Liver (tissue), 8 donors: ENCODE measurements at regions not wholly inside any gene's neighbourhood (a gene's known extent, or its start where the extent isn't known, plus 50 kb on each side); places are given as distances from the start of the nearest gene placed in this dataset.

Experiments
- DNase-seq: peaks from one replicate; pipeline ENCODE4 v3.0.0-alpha.2; 2017; ENCODE audit warnings: low spot score
- H3K27ac ChIP-seq, 2 donors: one replicate each; pipeline ENCODE4 v1.7.0; 2013; ENCODE audit warnings: inconsistent platforms in 2 of 2, low read length in 2 of 2, control low read depth in 1 of 2, low read depth in 1 of 2, mild to moderate bottlenecking in 1 of 2
- H3K27me3 ChIP-seq, 4 donors: one replicate each; pipeline versions ENCODE4 v1.6.1 to v1.7.0; 2013; ENCODE audit warnings: low read length in 3 of 4, inconsistent platforms in 1 of 4, mild to moderate bottlenecking in 1 of 4, moderate library complexity in 1 of 4; ENCODE audit not compliant: control insufficient read depth in 4 of 4, insufficient read depth in 4 of 4
- H3K36me3 ChIP-seq, 4 donors: one replicate each; pipeline versions ENCODE4 v1.6.1 to v1.7.0; 2013; ENCODE audit warnings: low read length in 3 of 4, mild to moderate bottlenecking in 3 of 4, low read depth in 1 of 4, moderate library complexity in 1 of 4; ENCODE audit not compliant: control insufficient read depth in 4 of 4, insufficient read depth in 3 of 4
- H3K4me1 ChIP-seq, 4 donors: one replicate each; pipeline versions ENCODE4 v1.6.1 to v1.7.0; 2013; ENCODE audit warnings: low read length in 3 of 4, mild to moderate bottlenecking in 3 of 4, moderate library complexity in 1 of 4; ENCODE audit not compliant: control insufficient read depth in 4 of 4, insufficient read depth in 4 of 4
- H3K4me3 ChIP-seq, 3 donors: one replicate each; pipeline versions ENCODE4 v1.6.1 to v1.7.0; 2013; ENCODE audit warnings: low read length in 3 of 3, control low read depth in 1 of 3, low read depth in 1 of 3, mild to moderate bottlenecking in 1 of 3
- H3K9ac ChIP-seq, 2 donors: one replicate each; pipeline ENCODE4 v1.7.0; 2013; ENCODE audit warnings: low read length in 2 of 2, mild to moderate bottlenecking in 2 of 2, moderate library complexity in 2 of 2, control low read depth in 1 of 2, low read depth in 1 of 2
- H3K9me3 ChIP-seq, 4 donors: one replicate each; pipeline versions ENCODE4 v1.6.1 to v1.7.0; 2013; ENCODE audit warnings: low read length in 3 of 4; ENCODE audit not compliant: control insufficient read depth in 4 of 4
- EGR1 ChIP-seq, 2 donors: IDR thresholded peaks; 2 replicates each; pipeline ENCODE4 v1.6.1; 2016 to 2018; ENCODE audit warnings: antibody characterized with exemption in 2 of 2, low read depth in 2 of 2
- FOXA1 ChIP-seq: IDR thresholded peaks from 2 replicates; pipeline ENCODE4 v1.6.1; 2016; ENCODE audit warnings: antibody characterized with exemption
- FOXA2 ChIP-seq: IDR thresholded peaks from 2 replicates; pipeline ENCODE4 v1.6.1; 2016; ENCODE audit warnings: antibody characterized with exemption
- GABPA ChIP-seq, 2 donors: IDR thresholded peaks in 1 of 2; conservative IDR thresholded peaks in 1 of 2; 2 replicates each; pipeline ENCODE4 v1.6.1; 2016; ENCODE audit warnings: antibody characterized with exemption in 2 of 2, mild to moderate bottlenecking in 1 of 2, moderate library complexity in 1 of 2
- HNF4A ChIP-seq, 2 donors: conservative IDR thresholded peaks; 2 replicates each; pipeline ENCODE4 v1.6.1; 2016; ENCODE audit warnings: antibody characterized with exemption in 2 of 2, mild to moderate bottlenecking in 2 of 2
- HNF4G ChIP-seq: IDR thresholded peaks from 2 replicates; pipeline ENCODE4 v1.6.1; 2016; ENCODE audit warnings: antibody characterized with exemption
- JUND ChIP-seq, 2 donors: IDR thresholded peaks; 2 replicates each; pipeline ENCODE4 v1.6.1; 2016; ENCODE audit warnings: antibody characterized with exemption in 2 of 2
- NR2F2 ChIP-seq: IDR thresholded peaks from 2 replicates; pipeline ENCODE4 v1.6.1; 2016; ENCODE audit warnings: antibody characterized with exemption
- RAD21 ChIP-seq, 2 donors: IDR thresholded peaks; 2 replicates each; pipeline ENCODE4 v1.6.1; 2016; ENCODE audit warnings: antibody characterized with exemption in 2 of 2, mild to moderate bottlenecking in 2 of 2
- REST ChIP-seq: IDR thresholded peaks from 2 replicates; pipeline ENCODE4 v1.6.1; 2016; ENCODE audit warnings: antibody characterized with exemption, mild to moderate bottlenecking
- RXRA ChIP-seq, 2 donors: IDR thresholded peaks; 2 replicates each; pipeline ENCODE4 v1.6.1; 2017 to 2018; ENCODE audit warnings: antibody characterized with exemption in 2 of 2, mild to moderate bottlenecking in 1 of 2
- SP1 ChIP-seq: IDR thresholded peaks from 2 replicates; pipeline ENCODE4 v1.6.1; 2018; ENCODE audit warnings: antibody characterized with exemption, mild to moderate bottlenecking
- TAF1 ChIP-seq: conservative IDR thresholded peaks from 2 replicates; pipeline ENCODE4 v1.6.1; 2016; ENCODE audit warnings: antibody characterized with exemption, mild to moderate bottlenecking
- YY1 ChIP-seq: IDR thresholded peaks from 2 replicates; pipeline ENCODE4 v1.6.1; 2016; ENCODE audit warnings: antibody characterized with exemption, mild to moderate bottlenecking
- ZBTB33 ChIP-seq: IDR thresholded peaks from 2 replicates; pipeline ENCODE4 v1.6.1; 2016; ENCODE audit warnings: antibody characterized with exemption
- WGBS: extraction: QIAGEN DNeasy Blood & Tissue Kit; methylation state at CpG from one replicate; pipeline ENCODE4 v1.1.7; 2013; 5-methylcytosine and 5-hydroxymethylcytosine counted together
- TF ChIP-seq, protein P1 (sequence below): IDR thresholded peaks from 2 replicates; pipeline ENCODE4 v1.6.1; 2016; ENCODE audit warnings: antibody characterized with exemption
- TF ChIP-seq, protein P2 (sequence below): IDR thresholded peaks from 2 replicates; pipeline ENCODE4 v1.6.1; 2016; ENCODE audit warnings: antibody characterized with exemption
- TF ChIP-seq, protein P3 (sequence below): fragments of 150-350 bp; IDR thresholded peaks from 2 replicates; pipeline ENCODE4 v1.5.1; 2017; ENCODE audit warnings: improper control_type of control experiment, low read depth, low read length; ENCODE audit not compliant: missing input control
- donor health status: healthy.
- donor health status: healthy.
- donor health status: healthy.
- donor health status: healthy.
- donor health status: healthy.

DNA sequence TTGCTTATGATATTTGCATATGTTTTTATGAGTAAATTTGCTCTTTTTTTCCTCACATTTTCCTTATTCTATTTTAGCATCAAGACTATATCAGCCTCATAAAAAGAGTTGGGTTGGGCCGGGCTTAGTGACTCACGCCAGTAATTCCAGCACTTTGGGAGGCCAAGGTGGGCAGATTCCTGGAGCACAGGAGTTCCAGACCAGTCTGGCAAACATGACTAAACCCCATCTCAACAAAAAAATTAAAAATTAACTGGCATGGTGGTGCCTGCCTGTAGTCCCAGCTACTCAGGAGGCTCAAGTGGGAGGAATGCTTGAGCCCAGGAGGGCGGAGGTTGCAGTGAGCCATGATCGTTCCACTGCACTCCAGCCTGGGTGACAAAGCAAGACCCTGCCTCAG is 148.8 kb upstream of the ANO5 start:
- H3K4me3 ChIP-seq = no peak overlapping the region
- no peaks in the 10 kb centered on the region for H3K4me1 ChIP-seq
- H3K36me3 ChIP-seq = no peaks in the 10 kb centered on the region
- WGBS = 86% methylated on average over 4 of the region's 4 CpGs
- H3K27ac ChIP-seq = no peak overlapping the region
- no peaks in the 10 kb centered on the region for H3K9me3 ChIP-seq
- no peak for DNase-seq
- TF ChIP-seq, protein P1, sequence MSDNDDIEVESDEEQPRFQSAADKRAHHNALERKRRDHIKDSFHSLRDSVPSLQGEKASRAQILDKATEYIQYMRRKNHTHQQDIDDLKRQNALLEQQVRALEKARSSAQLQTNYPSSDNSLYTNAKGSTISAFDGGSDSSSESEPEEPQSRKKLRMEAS = no peak
- TF ChIP-seq SP1 (no peak), ZBTB33 (no peak), RXRA (IDR thresholded peaks at IDR 0.05) (no peak), FOXA1 (no peak), EGR1 (IDR thresholded peaks at IDR 0.05; ENCODE audit: low read depth in 2 of 2) (no peak), JUND (IDR thresholded peaks at IDR 0.05) (no peak), NR2F2 (no peak), RAD21 (IDR thresholded peaks at IDR 0.05) (no peak), REST (no peak), YY1 (no peak), HNF4G (no peak), TAF1 (no peak), HNF4A (conservative IDR thresholded peaks at IDR 0.05) (no peak), GABPA (IDR thresholded peaks at IDR 0.05 in 1 of 2, conservative IDR thresholded peaks at IDR 0.05 in 1 of 2) (no peak), FOXA2 (no peak)
- TF ChIP-seq, protein P2, sequence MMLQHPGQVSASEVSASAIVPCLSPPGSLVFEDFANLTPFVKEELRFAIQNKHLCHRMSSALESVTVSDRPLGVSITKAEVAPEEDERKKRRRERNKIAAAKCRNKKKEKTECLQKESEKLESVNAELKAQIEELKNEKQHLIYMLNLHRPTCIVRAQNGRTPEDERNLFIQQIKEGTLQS = no peak
- TF ChIP-seq, protein P3, sequence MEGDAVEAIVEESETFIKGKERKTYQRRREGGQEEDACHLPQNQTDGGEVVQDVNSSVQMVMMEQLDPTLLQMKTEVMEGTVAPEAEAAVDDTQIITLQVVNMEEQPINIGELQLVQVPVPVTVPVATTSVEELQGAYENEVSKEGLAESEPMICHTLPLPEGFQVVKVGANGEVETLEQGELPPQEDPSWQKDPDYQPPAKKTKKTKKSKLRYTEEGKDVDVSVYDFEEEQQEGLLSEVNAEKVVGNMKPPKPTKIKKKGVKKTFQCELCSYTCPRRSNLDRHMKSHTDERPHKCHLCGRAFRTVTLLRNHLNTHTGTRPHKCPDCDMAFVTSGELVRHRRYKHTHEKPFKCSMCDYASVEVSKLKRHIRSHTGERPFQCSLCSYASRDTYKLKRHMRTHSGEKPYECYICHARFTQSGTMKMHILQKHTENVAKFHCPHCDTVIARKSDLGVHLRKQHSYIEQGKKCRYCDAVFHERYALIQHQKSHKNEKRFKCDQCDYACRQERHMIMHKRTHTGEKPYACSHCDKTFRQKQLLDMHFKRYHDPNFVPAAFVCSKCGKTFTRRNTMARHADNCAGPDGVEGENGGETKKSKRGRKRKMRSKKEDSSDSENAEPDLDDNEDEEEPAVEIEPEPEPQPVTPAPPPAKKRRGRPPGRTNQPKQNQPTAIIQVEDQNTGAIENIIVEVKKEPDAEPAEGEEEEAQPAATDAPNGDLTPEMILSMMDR = no peak
- no peak overlapping the region for H3K9ac ChIP-seq
- H3K27me3 ChIP-seq = no peaks in the 10 kb centered on the region

GRCh38 chr11:22049276-22049675 is 143.6 kb upstream of the ANO5 start:
- DNase-seq = no peak
- WGBS = 92% methylated on average over 1 of the region's 1 CpG
- H3K4me3 ChIP-seq = no peak overlapping the region
- H3K27me3 ChIP-seq = no peaks in the 10 kb centered on the region
- no peak overlapping the region for H3K27ac ChIP-seq
- H3K9me3 ChIP-seq = no peaks in the 10 kb centered on the region
- no peaks in the 10 kb centered on the region for H3K4me1 ChIP-seq
- no peaks in the 10 kb centered on the region for H3K36me3 ChIP-seq
- no peak overlapping the region for H3K9ac ChIP-seq
- TF ChIP-seq ZBTB33 (no peak), REST (no peak), TAF1 (no peak), HNF4A (conservative IDR thresholded peaks at IDR 0.05) (no peak), FOXA2 (no peak), EGR1 (IDR thresholded peaks at IDR 0.05; ENCODE audit: low read depth in 2 of 2) (no peak), GABPA (IDR thresholded peaks at IDR 0.05 in 1 of 2, conservative IDR thresholded peaks at IDR 0.05 in 1 of 2) (no peak), YY1 (no peak), HNF4G (no peak)
- TF ChIP-seq, protein P2 = no peak
- TF ChIP-seq, protein P1 = no peak
